Liver (tissue), 3 donors: ENCODE measurements at regions not wholly inside any gene's neighbourhood (a gene's known extent, or its start where the extent isn't known, plus 50 kb on each side); places are given as distances from the start of the nearest gene placed in this dataset.
"Not testable (repeated sequence)": the region's sequence is repeated elsewhere in the genome, so short reads cannot be mapped to it uniquely, and the experiment has no call there.

Experiments
- ATF3 ChIP-seq: IDR thresholded peaks from 2 replicates; pipeline ENCODE4 v1.6.1; 2016; ENCODE audit warnings: antibody characterized with exemption
- CTCF ChIP-seq: fragments of 150-350 bp; IDR thresholded peaks from 2 replicates; pipeline ENCODE4 v1.5.1; 2017; ENCODE audit warnings: improper control_type of control experiment, low read depth, low read length; ENCODE audit not compliant: missing input control
- GABPA ChIP-seq, 2 donors: IDR thresholded peaks in 1 of 2; conservative IDR thresholded peaks in 1 of 2; 2 replicates each; pipeline ENCODE4 v1.6.1; 2016; ENCODE audit warnings: antibody characterized with exemption in 2 of 2, mild to moderate bottlenecking in 1 of 2, moderate library complexity in 1 of 2
- HNF4A ChIP-seq, 2 donors: conservative IDR thresholded peaks; 2 replicates each; pipeline ENCODE4 v1.6.1; 2016; ENCODE audit warnings: antibody characterized with exemption in 2 of 2, mild to moderate bottlenecking in 2 of 2
- JUND ChIP-seq, 2 donors: IDR thresholded peaks; 2 replicates each; pipeline ENCODE4 v1.6.1; 2016; ENCODE audit warnings: antibody characterized with exemption in 2 of 2
- MAX ChIP-seq: IDR thresholded peaks from 2 replicates; pipeline ENCODE4 v1.6.1; 2016; ENCODE audit warnings: antibody characterized with exemption
- RAD21 ChIP-seq, 2 donors: IDR thresholded peaks; 2 replicates each; pipeline ENCODE4 v1.6.1; 2016; ENCODE audit warnings: antibody characterized with exemption in 2 of 2, mild to moderate bottlenecking in 2 of 2
- REST ChIP-seq: IDR thresholded peaks from 2 replicates; pipeline ENCODE4 v1.6.1; 2016; ENCODE audit warnings: antibody characterized with exemption, mild to moderate bottlenecking
- TAF1 ChIP-seq: conservative IDR thresholded peaks from 2 replicates; pipeline ENCODE4 v1.6.1; 2016; ENCODE audit warnings: antibody characterized with exemption, mild to moderate bottlenecking
- YY1 ChIP-seq: IDR thresholded peaks from 2 replicates; pipeline ENCODE4 v1.6.1; 2016; ENCODE audit warnings: antibody characterized with exemption, mild to moderate bottlenecking
- ZBTB33 ChIP-seq: IDR thresholded peaks from 2 replicates; pipeline ENCODE4 v1.6.1; 2016; ENCODE audit warnings: antibody characterized with exemption
- donor health status: healthy.
- donor health status: healthy.

- TF ChIP-seq CTCF; ATF3; YY1; TAF1; RAD21 (IDR thresholded peaks at IDR 0.05); MAX; GABPA (IDR thresholded peaks at IDR 0.05 in 1 of 2, conservative IDR thresholded peaks at IDR 0.05 in 1 of 2); JUND (IDR thresholded peaks at IDR 0.05); ZBTB33; REST; HNF4A (conservative IDR thresholded peaks at IDR 0.05): not testable (repeated sequence)
Measured at GRCh38 chr16:88156640-88157283, 205.5 kb downstream of the BANP start.
